Endothelial cell of umbilical vein (primary cell): ENCODE measurements at regions not wholly inside any gene's neighbourhood (a gene's known extent, or its start where the extent isn't known, plus 50 kb on each side); places are given as distances from the start of the nearest gene placed in this dataset.

ENCODE experiments used
- BruUV-seq: library from RNA; stranded (reverse); fragments of 400-500 nt; replicated peaks from 2 replicates; lab custom pipeline; 2021; lab: Mats Ljungman, UMichigan
- CTCF ChIA-PET: fragments of 300-600, 350-600 bp; sonication (Branson Sonifier 250); formaldehyde crosslinking; loops from one replicate; lab custom pipeline; 2021; ENCODE audit warnings: antibody characterized with exemption, inconsistent platforms; lab: Charles Lee
- POLR2A ChIA-PET: fragments of 300-600, 350-600 bp; sonication (Branson Sonifier 250); formaldehyde crosslinking; loops from one replicate; lab custom pipeline; 2021; ENCODE audit warnings: antibody characterized with exemption, inconsistent platforms; lab: Charles Lee
- DNase-seq: peaks from one replicate; pipeline ENCODE4 v3.0.0-alpha.2; 2011; ENCODE audit warnings: low read depth, low spot score
- FAIRE-seq: peaks from 2 replicates; lab custom pipeline; 2011; peaks lifted over from hg19 to GRCh38; lab: Jason Lieb, UNC
- H2AFZ ChIP-seq: 2 replicates; pipeline ENCODE4 v1.6.0; 2012; ENCODE audit warnings: low read depth, low read length, control low read depth, inconsistent platforms
- H3K27ac ChIP-seq: 2 replicates; pipeline ENCODE4 v1.5.1; 2011; ENCODE audit warnings: low read depth, mild to moderate bottlenecking, control low read depth, low read length, moderate library complexity; ENCODE audit not compliant: insufficient read depth
- H3K27me3 ChIP-seq, 2 experiments: 2 replicates each; pipeline versions ENCODE4 v1.6.0 to v1.6.1; 2011; ENCODE audit warnings: low read length in 2 of 2, mixed read lengths in 1 of 2; ENCODE audit not compliant: control insufficient read depth in 2 of 2, insufficient read depth in 2 of 2
- H3K36me3 ChIP-seq, 2 experiments: 2 replicates in 1 of 2; 3 replicates in 1 of 2; pipeline ENCODE4 v1.5.1; 2011; ENCODE audit warnings: low read length in 2 of 2, mild to moderate bottlenecking in 1 of 2, moderate library complexity in 1 of 2; ENCODE audit not compliant: control insufficient read depth in 2 of 2, insufficient read depth in 2 of 2; ENCODE audit errors: extremely low read depth in 1 of 2
- H3K4me1 ChIP-seq: 3 replicates; pipeline ENCODE4 v1.5.1; 2011; ENCODE audit warnings: mild to moderate bottlenecking, low read length; ENCODE audit not compliant: control insufficient read depth, insufficient read depth; ENCODE audit errors: extremely low read depth
- H3K4me2 ChIP-seq: 2 replicates; pipeline ENCODE4 v1.6.1; 2011; ENCODE audit warnings: low read length, control low read depth, mixed read lengths; ENCODE audit not compliant: insufficient read depth
- H3K4me3 ChIP-seq, 3 experiments: fragments of 200-600 bp in 1 of 3; sonication (generic), shearing (Covaris generic) in 1 of 3; replicated peaks in 1 of 3; 2 replicates each; pipeline ENCODE4 v1.5.1; 2011 to 2016; ENCODE audit warnings: control low read depth in 3 of 3, low read length in 3 of 3, mild to moderate bottlenecking in 2 of 3, inconsistent platforms in 1 of 3, low read depth in 1 of 3, moderate library complexity in 1 of 3; ENCODE audit not compliant: insufficient read depth in 1 of 3
- H3K79me2 ChIP-seq: 2 replicates; pipeline ENCODE4 v1.6.0; 2012; ENCODE audit warnings: low read length, inconsistent platforms; ENCODE audit not compliant: control insufficient read depth, insufficient read depth
- H3K9ac ChIP-seq: replicated peaks from 2 replicates; pipeline ENCODE3; 2011; ENCODE audit warnings: low read length, control low read depth; ENCODE audit not compliant: insufficient read depth; ENCODE audit errors: extremely low read depth
- H3K9me1 ChIP-seq: replicated peaks from 3 replicates; pipeline ENCODE4 v1.6.0; 2011; ENCODE audit warnings: mild to moderate bottlenecking, low read length; ENCODE audit not compliant: control insufficient read depth, insufficient read depth; ENCODE audit errors: extremely low read depth
- H3K9me3 ChIP-seq: replicated peaks from 2 replicates; pipeline ENCODE4 v1.5.1; 2012; ENCODE audit warnings: low read length, inconsistent platforms; ENCODE audit not compliant: control insufficient read depth, insufficient read depth
- H4K20me1 ChIP-seq: replicated peaks from 2 replicates; pipeline ENCODE3; 2011; ENCODE audit warnings: mild to moderate bottlenecking, low read length; ENCODE audit not compliant: control insufficient read depth, insufficient read depth; ENCODE audit errors: extremely low read depth
- EZH2 ChIP-seq: IDR thresholded peaks from 2 replicates; pipeline ENCODE4 v1.6.1; 2012; ENCODE audit warnings: borderline replicate concordance, low read depth, mild to moderate bottlenecking, moderate library complexity, low read length, inconsistent platforms; ENCODE audit not compliant: severe bottlenecking
- FOS ChIP-seq: IDR thresholded peaks from 2 replicates; pipeline ENCODE4 v1.6.1; 2011; ENCODE audit warnings: mild to moderate bottlenecking, low read length, moderate library complexity, borderline replicate concordance; ENCODE audit not compliant: insufficient read depth
- GATA2 ChIP-seq: IDR thresholded peaks from 2 replicates; pipeline ENCODE4 v1.7.0; 2011; ENCODE audit warnings: low read depth, mild to moderate bottlenecking, moderate library complexity, mixed read lengths, low read length; ENCODE audit not compliant: insufficient read length, insufficient read depth
- JUN ChIP-seq: IDR thresholded peaks from 2 replicates; pipeline ENCODE4 v1.6.1; 2011; ENCODE audit warnings: borderline replicate concordance, low read depth; ENCODE audit not compliant: insufficient read length, insufficient read depth
- MYC ChIP-seq: IDR thresholded peaks from one replicate; pipeline ENCODE4 v1.6.1; 2011; ENCODE audit warnings: mild to moderate bottlenecking, low read depth, low read length
- POLR2A ChIP-seq: IDR thresholded peaks from 2 replicates; pipeline ENCODE4 v1.6.1; 2012; ENCODE audit warnings: low read depth, mild to moderate bottlenecking, control low read depth, low read length
- POLR2AphosphoS5 ChIP-seq: IDR thresholded peaks from 2 replicates; pipeline ENCODE4 v1.6.1; 2012; ENCODE audit warnings: low read depth, mild to moderate bottlenecking, control low read depth, low read length, moderate library complexity; ENCODE audit not compliant: insufficient read depth
- dilution Hi-C: fragments of 300-500 bp; cut with MboI; formaldehyde crosslinking; loops from one replicate; pipeline ENCODE4 v1.15.0; 2019; ENCODE audit warnings: low sequenced_read_pairs; ENCODE audit not compliant: extremely low pct_ligation_motif_present
- intact Hi-C: fragments of 100-400 bp; cut with micrococcal nuclease; formaldehyde crosslinking; loops from one replicate; pipeline ENCODE4 v1.10.0; 2022
- TF ChIP-seq, protein P1 (sequence below), 2 donors: IDR thresholded peaks; 1 replicate in 1 of 2; 2 replicates in 1 of 2; pipeline ENCODE4 v1.5.1; 2011; ENCODE audit warnings: low read length in 2 of 2, mild to moderate bottlenecking in 2 of 2, moderate library complexity in 2 of 2, control low read depth in 1 of 2, inconsistent platforms in 1 of 2, low read depth in 1 of 2; ENCODE audit not compliant: insufficient read depth in 1 of 2; ENCODE audit errors: extremely low read depth in 1 of 2

DNA sequence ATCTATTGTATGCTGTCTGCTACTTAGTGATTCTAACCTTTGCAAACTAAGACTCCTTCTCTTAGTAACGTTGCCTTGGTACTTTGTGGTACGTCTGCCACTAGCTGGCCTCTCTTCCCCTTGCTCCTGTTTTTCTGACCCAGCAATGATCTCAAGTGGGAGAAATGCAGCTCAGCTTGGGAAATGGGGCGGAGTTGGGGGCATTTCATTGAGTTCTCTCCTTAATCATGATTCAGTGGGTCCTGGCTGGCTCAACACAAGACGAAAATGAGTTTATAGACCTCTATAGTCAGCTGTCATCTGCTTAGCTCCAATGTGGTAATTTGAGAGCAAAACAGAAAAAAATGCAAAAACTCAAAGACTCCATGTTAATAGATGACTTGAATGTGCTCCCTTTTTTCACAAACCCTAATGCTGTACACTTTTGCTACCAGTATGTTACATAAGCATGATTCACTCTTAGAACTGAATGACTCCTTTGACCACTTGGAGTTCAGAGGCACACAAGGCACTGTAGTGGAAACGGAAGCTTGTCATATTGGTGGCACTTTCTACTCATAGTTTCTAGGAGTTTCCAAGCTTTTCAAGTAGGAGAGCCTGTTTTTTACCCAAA is 55.3 kb upstream of the SOX4 start:
- no peaks in the 10 kb centered on the region for H3K4me1 ChIP-seq
- FAIRE-seq (no peak), DNase-seq (no peak)
- H4K20me1 ChIP-seq = no peaks in the 10 kb centered on the region
- dilution Hi-C loops = no loop called here
- ChIA-PET POLR2A (no interaction called here), CTCF (interaction anchor here (0.8 kb wide), 1 partner anchor 26 kb away, joined by 3 read pairs; no protein-coding TSS in a partner anchor)
- intact Hi-C loops = no loop called here
- H2AFZ ChIP-seq = no peak overlapping the region
- H3K36me3 ChIP-seq = no peaks in the 10 kb centered on the region
- no TSS peak for BruUV-seq
- TF ChIP-seq, protein P1, sequence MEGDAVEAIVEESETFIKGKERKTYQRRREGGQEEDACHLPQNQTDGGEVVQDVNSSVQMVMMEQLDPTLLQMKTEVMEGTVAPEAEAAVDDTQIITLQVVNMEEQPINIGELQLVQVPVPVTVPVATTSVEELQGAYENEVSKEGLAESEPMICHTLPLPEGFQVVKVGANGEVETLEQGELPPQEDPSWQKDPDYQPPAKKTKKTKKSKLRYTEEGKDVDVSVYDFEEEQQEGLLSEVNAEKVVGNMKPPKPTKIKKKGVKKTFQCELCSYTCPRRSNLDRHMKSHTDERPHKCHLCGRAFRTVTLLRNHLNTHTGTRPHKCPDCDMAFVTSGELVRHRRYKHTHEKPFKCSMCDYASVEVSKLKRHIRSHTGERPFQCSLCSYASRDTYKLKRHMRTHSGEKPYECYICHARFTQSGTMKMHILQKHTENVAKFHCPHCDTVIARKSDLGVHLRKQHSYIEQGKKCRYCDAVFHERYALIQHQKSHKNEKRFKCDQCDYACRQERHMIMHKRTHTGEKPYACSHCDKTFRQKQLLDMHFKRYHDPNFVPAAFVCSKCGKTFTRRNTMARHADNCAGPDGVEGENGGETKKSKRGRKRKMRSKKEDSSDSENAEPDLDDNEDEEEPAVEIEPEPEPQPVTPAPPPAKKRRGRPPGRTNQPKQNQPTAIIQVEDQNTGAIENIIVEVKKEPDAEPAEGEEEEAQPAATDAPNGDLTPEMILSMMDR (IDR thresholded peaks at IDR 0.05; ENCODE audit: extremely low read depth in 1 of 2, insufficient read depth in 1 of 2, low read depth in 1 of 2, low read length in 2 of 2) = no peak
- TF ChIP-seq FOS (no peak), GATA2 (no peak), POLR2AphosphoS5 (no peak), MYC (no peak), EZH2 (no peak), POLR2A (no peak), JUN (no peak)
- H3K4me3 ChIP-seq = no peak overlapping the region
- peaks cover 0 to 4% of the 10 kb centered on the region in 2 experiments for H3K27me3 ChIP-seq
- no peaks in the 10 kb centered on the region for H3K9me3 ChIP-seq
- H3K79me2 ChIP-seq = no peaks in the 10 kb centered on the region
- H3K9ac ChIP-seq = no peak overlapping the region
- no peak overlapping the region for H3K27ac ChIP-seq
- no peaks in the 10 kb centered on the region for H3K9me1 ChIP-seq
- no peak overlapping the region for H3K4me2 ChIP-seq
